ENCODE measurements at regions not wholly inside any gene's neighbourhood (a gene's known extent, or its start where the extent isn't known, plus 50 kb on each side); places are given as distances from the start of the nearest gene placed in this dataset.

DNA sequence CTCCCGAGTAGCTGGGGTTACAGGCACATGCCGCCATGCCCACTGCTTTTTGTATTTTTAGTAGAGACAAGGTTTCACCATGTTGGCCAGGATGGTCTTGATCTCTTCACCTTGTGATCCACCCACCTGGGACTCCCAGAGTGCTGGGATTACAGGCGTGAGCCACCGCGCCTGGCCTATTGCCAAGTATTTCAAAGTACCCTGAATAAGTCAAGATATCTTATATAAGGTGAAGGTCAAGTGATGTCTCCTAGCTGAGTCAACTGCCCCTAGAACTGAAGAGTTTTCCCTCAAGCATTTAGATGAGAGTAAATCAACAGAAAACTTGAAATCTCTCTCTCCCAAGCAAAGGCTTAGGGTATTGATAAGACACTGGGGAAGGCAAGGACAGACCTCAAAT is 63.9 kb downstream of the RPL22L1 start:
- TF ChIP-seq, protein P1, sequence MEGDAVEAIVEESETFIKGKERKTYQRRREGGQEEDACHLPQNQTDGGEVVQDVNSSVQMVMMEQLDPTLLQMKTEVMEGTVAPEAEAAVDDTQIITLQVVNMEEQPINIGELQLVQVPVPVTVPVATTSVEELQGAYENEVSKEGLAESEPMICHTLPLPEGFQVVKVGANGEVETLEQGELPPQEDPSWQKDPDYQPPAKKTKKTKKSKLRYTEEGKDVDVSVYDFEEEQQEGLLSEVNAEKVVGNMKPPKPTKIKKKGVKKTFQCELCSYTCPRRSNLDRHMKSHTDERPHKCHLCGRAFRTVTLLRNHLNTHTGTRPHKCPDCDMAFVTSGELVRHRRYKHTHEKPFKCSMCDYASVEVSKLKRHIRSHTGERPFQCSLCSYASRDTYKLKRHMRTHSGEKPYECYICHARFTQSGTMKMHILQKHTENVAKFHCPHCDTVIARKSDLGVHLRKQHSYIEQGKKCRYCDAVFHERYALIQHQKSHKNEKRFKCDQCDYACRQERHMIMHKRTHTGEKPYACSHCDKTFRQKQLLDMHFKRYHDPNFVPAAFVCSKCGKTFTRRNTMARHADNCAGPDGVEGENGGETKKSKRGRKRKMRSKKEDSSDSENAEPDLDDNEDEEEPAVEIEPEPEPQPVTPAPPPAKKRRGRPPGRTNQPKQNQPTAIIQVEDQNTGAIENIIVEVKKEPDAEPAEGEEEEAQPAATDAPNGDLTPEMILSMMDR (IDR thresholded peaks at IDR 0.05; ENCODE audit: insufficient read depth, low read depth, low read length): no peak
- TF ChIP-seq EZH2 (IDR thresholded peaks at IDR 0.05; ENCODE audit: insufficient read depth, low read length): no peak
